OCI-LY1 (cell line): ENCODE measurements at regions not wholly inside any gene's neighbourhood (a gene's known extent, or its start where the extent isn't known, plus 50 kb on each side); places are given as distances from the start of the nearest gene placed in this dataset.

ENCODE experiments used
- H2AFZ ChIP-seq: fragments of 200-600 bp; sonication (generic), shearing (Covaris generic); 2 replicates; pipeline ENCODE4 v1.6.0; 2014; ENCODE audit warnings: antibody characterized with exemption, mild to moderate bottlenecking, low read length
- H3F3A ChIP-seq: fragments of 200-600 bp; sonication (generic), shearing (Covaris generic); 2 replicates; pipeline ENCODE4 v1.6.0; 2014; ENCODE audit warnings: mild to moderate bottlenecking, antibody characterized with exemption, low read length, moderate library complexity; ENCODE audit not compliant: insufficient read depth
- H3K27ac ChIP-seq: fragments of 200-600 bp; sonication (generic); 2 replicates; pipeline ENCODE4 v1.5.1; 2014; ENCODE audit warnings: low read length, mixed run types, mild to moderate bottlenecking, low read depth; ENCODE audit not compliant: poor library complexity, severe bottlenecking
- H3K27me3 ChIP-seq: fragments of 200-600 bp; sonication (generic); 2 replicates; pipeline ENCODE4 v1.6.0; 2014; ENCODE audit warnings: antibody characterized with exemption, mild to moderate bottlenecking, low read length, moderate library complexity; ENCODE audit not compliant: insufficient read depth
- H3K36me3 ChIP-seq: fragments of 200-600 bp; sonication (generic); 2 replicates; pipeline ENCODE4 v1.6.1; 2014; ENCODE audit warnings: mild to moderate bottlenecking, antibody characterized with exemption, low read length, moderate library complexity, mixed read lengths; ENCODE audit not compliant: insufficient read depth
- H3K4me1 ChIP-seq: fragments of 200-600 bp; sonication (generic); 2 replicates; pipeline ENCODE4 v1.5.1; 2014; ENCODE audit warnings: mild to moderate bottlenecking, low read length, moderate library complexity; ENCODE audit not compliant: insufficient read depth, severe bottlenecking
- H3K4me2 ChIP-seq: fragments of 200-600 bp; sonication (generic), shearing (Covaris generic); 2 replicates; pipeline ENCODE4 v1.6.1; 2014; ENCODE audit warnings: low read length
- H3K4me3 ChIP-seq: fragments of 200-600 bp; sonication (generic); 2 replicates; pipeline ENCODE4 v1.5.1; 2014; ENCODE audit warnings: low read length, low read depth, mild to moderate bottlenecking, mixed read lengths; ENCODE audit not compliant: poor library complexity, severe bottlenecking
- H3K79me2 ChIP-seq: fragments of 200-600 bp; shearing (Covaris generic); 2 replicates; pipeline ENCODE4 v1.6.1; 2016; ENCODE audit warnings: mixed run types, low read length, mixed read lengths; ENCODE audit not compliant: insufficient read depth
- H3K9ac ChIP-seq: fragments of 200-600 bp; sonication (generic), shearing (Covaris generic); 2 replicates; pipeline ENCODE4 v1.6.1; 2014; ENCODE audit warnings: mild to moderate bottlenecking, low read length, mixed read lengths
- H3K9me2 ChIP-seq: fragments of 200-600 bp; sonication (generic), shearing (Covaris generic); 2 replicates; pipeline ENCODE4 v1.6.1; 2014; ENCODE audit warnings: low read depth, mild to moderate bottlenecking, low read length, mixed read lengths
- H3K9me3 ChIP-seq: fragments of 200-600 bp; shearing (Covaris generic); 2 replicates; pipeline ENCODE4 v1.6.1; 2014; ENCODE audit warnings: low read length, mixed read lengths
- H4K20me1 ChIP-seq: fragments of 200-600 bp; sonication (generic), shearing (Covaris generic); 2 replicates; pipeline ENCODE4 v1.6.0; 2016; ENCODE audit warnings: mild to moderate bottlenecking, low read length; ENCODE audit not compliant: insufficient read depth
- EZH2 ChIP-seq: fragments of 200-600 bp; sonication (generic), shearing (Covaris generic); IDR thresholded peaks from 2 replicates; pipeline ENCODE4 v1.8.0; 2017; ENCODE audit warnings: borderline replicate concordance, mixed run types, mild to moderate bottlenecking, antibody characterized with exemption, low read length, moderate library complexity, mixed read lengths
- TF ChIP-seq, protein P1 (sequence below): fragments of 200-600 bp; sonication (generic), shearing (Covaris generic); IDR thresholded peaks from 2 replicates; pipeline ENCODE4 v1.5.1; 2017; ENCODE audit warnings: mild to moderate bottlenecking, antibody characterized with exemption, low read length, moderate library complexity, mixed read lengths

DNA sequence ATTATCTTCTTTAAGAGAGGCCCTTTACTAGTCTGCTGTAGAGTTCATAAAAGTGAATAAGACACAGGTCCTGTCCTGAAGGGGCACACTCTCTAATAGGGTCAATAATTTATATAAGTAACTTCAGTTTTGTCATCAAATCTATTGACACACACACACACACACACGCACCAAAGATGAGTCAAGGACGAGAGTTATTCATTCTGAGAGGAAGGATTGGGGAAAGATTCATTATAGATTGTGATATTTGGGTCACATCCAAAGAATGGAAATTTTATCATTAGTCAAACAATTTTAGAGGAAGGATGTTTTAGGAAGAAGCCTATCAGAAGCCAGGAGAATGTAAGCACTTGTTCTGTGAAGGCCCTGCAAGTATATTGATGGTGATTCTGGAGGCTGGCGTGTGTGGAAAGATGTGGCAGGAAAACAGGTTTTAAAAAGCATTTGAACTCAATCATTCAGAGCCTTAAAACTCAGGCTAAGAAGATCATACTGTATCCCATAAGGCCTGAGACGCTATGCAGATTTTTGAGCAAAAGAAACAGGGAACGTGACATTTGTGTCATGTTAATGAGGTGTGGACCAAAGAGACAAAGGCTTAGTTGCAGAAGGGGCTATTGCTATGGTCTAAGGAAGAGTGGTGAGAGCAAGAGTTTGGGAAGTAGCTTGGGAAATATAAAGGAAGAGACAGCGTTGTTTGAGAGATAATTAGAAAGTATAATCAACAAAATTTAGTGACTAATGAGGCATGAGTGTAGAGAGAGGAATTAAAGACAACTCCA, 161.4 kb upstream of the PREP start:
- no peak overlapping the region for H3K4me3 ChIP-seq
- H3F3A ChIP-seq: no peaks in the 10 kb centered on the region
- TF ChIP-seq, protein P1, sequence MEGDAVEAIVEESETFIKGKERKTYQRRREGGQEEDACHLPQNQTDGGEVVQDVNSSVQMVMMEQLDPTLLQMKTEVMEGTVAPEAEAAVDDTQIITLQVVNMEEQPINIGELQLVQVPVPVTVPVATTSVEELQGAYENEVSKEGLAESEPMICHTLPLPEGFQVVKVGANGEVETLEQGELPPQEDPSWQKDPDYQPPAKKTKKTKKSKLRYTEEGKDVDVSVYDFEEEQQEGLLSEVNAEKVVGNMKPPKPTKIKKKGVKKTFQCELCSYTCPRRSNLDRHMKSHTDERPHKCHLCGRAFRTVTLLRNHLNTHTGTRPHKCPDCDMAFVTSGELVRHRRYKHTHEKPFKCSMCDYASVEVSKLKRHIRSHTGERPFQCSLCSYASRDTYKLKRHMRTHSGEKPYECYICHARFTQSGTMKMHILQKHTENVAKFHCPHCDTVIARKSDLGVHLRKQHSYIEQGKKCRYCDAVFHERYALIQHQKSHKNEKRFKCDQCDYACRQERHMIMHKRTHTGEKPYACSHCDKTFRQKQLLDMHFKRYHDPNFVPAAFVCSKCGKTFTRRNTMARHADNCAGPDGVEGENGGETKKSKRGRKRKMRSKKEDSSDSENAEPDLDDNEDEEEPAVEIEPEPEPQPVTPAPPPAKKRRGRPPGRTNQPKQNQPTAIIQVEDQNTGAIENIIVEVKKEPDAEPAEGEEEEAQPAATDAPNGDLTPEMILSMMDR: no peak
- TF ChIP-seq EZH2: no peak
- no peaks in the 10 kb centered on the region for H3K36me3 ChIP-seq
- no peaks in the 10 kb centered on the region for H3K9me3 ChIP-seq
- no peaks in the 10 kb centered on the region for H3K4me1 ChIP-seq
- H3K27me3 ChIP-seq: no peaks in the 10 kb centered on the region
- H3K4me2 ChIP-seq: no peak overlapping the region
- H3K9ac ChIP-seq: no peak overlapping the region
- H4K20me1 ChIP-seq: no peaks in the 10 kb centered on the region
- H2AFZ ChIP-seq: no peak overlapping the region
- H3K27ac ChIP-seq: no peak overlapping the region
- H3K79me2 ChIP-seq: no peaks in the 10 kb centered on the region
- H3K9me2 ChIP-seq: no peaks in the 10 kb centered on the region

DNA sequence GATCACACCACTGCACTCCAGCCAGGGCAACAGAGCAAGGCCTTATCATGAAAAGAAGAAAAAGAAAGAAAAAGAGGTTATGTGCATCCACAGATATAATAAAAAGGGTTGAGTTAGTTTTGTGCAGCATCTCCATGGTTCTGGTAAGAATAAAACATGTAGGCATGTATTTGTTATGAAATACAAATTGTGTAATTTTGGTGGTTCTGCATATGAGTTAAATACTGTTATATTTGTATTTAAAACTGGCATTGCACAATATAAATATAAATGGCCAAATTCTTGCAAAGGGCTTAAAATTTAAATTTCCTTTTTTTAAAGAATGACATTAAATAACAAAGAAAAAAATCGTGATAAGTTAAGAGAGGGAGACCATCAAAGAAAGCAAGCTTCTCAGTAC, 159.1 kb upstream of the PREP start:
- H3K27ac ChIP-seq: no peak overlapping the region
- H2AFZ ChIP-seq: no peak overlapping the region

DNA sequence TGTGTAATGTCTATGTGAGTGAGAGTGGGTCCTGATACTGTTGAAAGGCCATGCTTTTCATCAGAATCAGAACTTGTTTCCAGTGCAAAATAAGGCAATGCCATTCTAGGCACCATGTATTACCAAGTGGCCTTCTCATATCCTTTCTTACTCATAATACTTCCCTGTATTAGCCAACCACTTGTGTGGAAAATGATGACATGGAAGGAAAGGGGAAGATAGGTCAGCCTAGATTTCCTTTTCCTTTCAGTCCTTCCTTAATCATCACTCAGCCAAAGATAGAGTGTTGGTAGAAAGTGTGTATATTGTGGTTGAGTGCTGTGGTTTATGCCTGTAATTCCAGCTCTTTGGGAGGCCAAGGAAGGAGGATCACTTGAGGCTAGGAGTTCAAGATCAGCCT, 158.6 kb upstream of the PREP start:
- no peak for TF ChIP-seq EZH2
- TF ChIP-seq, protein P1: no peak
- H3K79me2 ChIP-seq: no peaks in the 10 kb centered on the region
- H3K9me2 ChIP-seq: no peaks in the 10 kb centered on the region
- H3K4me2 ChIP-seq: no peak overlapping the region
- no peak overlapping the region for H2AFZ ChIP-seq
- H3F3A ChIP-seq: no peaks in the 10 kb centered on the region
- no peak overlapping the region for H3K4me3 ChIP-seq
- no peaks in the 10 kb centered on the region for H4K20me1 ChIP-seq
- H3K36me3 ChIP-seq: no peaks in the 10 kb centered on the region
- no peak overlapping the region for H3K9ac ChIP-seq
- no peaks in the 10 kb centered on the region for H3K4me1 ChIP-seq
- no peak overlapping the region for H3K27ac ChIP-seq
- H3K27me3 ChIP-seq: no peaks in the 10 kb centered on the region
- H3K9me3 ChIP-seq: no peaks in the 10 kb centered on the region

More for the DNA sequence above, 159.1 kb upstream of the PREP start:
- TF ChIP-seq EZH2: no peak
- TF ChIP-seq, protein P1: no peak
- no peaks in the 10 kb centered on the region for H3K36me3 ChIP-seq
- H3K4me3 ChIP-seq: no peak overlapping the region
- H4K20me1 ChIP-seq: no peaks in the 10 kb centered on the region
- no peak overlapping the region for H3K9ac ChIP-seq
- H3K9me2 ChIP-seq: no peaks in the 10 kb centered on the region
- no peak overlapping the region for H3K4me2 ChIP-seq
- no peaks in the 10 kb centered on the region for H3K4me1 ChIP-seq
- H3K9me3 ChIP-seq: no peaks in the 10 kb centered on the region
- no peaks in the 10 kb centered on the region for H3K79me2 ChIP-seq
- no peaks in the 10 kb centered on the region for H3K27me3 ChIP-seq
- no peaks in the 10 kb centered on the region for H3F3A ChIP-seq
